GM12878 (cell line): ENCODE measurements at regions not wholly inside any gene's neighbourhood (a gene's known extent, or its start where the extent isn't known, plus 50 kb on each side); places are given as distances from the start of the nearest gene placed in this dataset.

ENCODE experiments used
- ASH2L ChIP-seq: fragments of 300-600, 200-600 bp; sonication (generic); IDR thresholded peaks from 2 replicates; pipeline ENCODE4 v1.6.1; 2017; ENCODE audit warnings: low read depth, mild to moderate bottlenecking, borderline replicate concordance
- BMI1 ChIP-seq: fragments of 450-650 bp; IDR thresholded peaks from 2 replicates; pipeline ENCODE4 v1.6.1; 2016; ENCODE audit warnings: mild to moderate bottlenecking, moderate library complexity, borderline replicate concordance
- HDAC2 ChIP-seq: fragments of 200-600 bp; sonication (generic); IDR thresholded peaks from 2 replicates; pipeline ENCODE4 v1.6.1; 2017
- IRF4 ChIP-seq: IDR thresholded peaks from 2 replicates; pipeline ENCODE4 v1.6.1; 2011; ENCODE audit warnings: low read depth, low read length
- MYB ChIP-seq: fragments of 150-350 bp; IDR thresholded peaks from 2 replicates; pipeline ENCODE4 v1.6.1; 2014; ENCODE audit warnings: mild to moderate bottlenecking, low read depth, low read length, borderline replicate concordance
- NFYA ChIP-seq: IDR thresholded peaks from 2 replicates; pipeline ENCODE4 v1.6.1; 2011; ENCODE audit warnings: low read depth, mild to moderate bottlenecking, low read length, improper control_type of control experiment, borderline replicate concordance
- NFYB ChIP-seq: IDR thresholded peaks from 2 replicates; pipeline ENCODE4 v1.6.1; 2011; ENCODE audit warnings: low read depth, mild to moderate bottlenecking, low read length, improper control_type of control experiment, moderate library complexity; ENCODE audit not compliant: insufficient read depth
- PAX5 ChIP-seq: IDR thresholded peaks from 2 replicates; pipeline ENCODE4 v1.6.1; 2011; ENCODE audit warnings: low read depth, low read length, borderline replicate concordance
- POLR2AphosphoS2 ChIP-seq: IDR thresholded peaks from 2 replicates; pipeline ENCODE4 v1.6.1; 2011; ENCODE audit warnings: low read depth, mild to moderate bottlenecking, low read length, improper control_type of control experiment, moderate library complexity
- RAD21 ChIP-seq: IDR thresholded peaks from 2 replicates; pipeline ENCODE4 v1.6.1; 2011; ENCODE audit warnings: mild to moderate bottlenecking, low read depth, low read length, moderate library complexity; ENCODE audit not compliant: insufficient read depth
- RB1 ChIP-seq: fragments of 450-650 bp; formaldehyde crosslinking; IDR thresholded peaks from 2 replicates; pipeline ENCODE4 v1.6.1; 2017; ENCODE audit warnings: mild to moderate bottlenecking, borderline replicate concordance
- RCOR1 ChIP-seq: conservative IDR thresholded peaks from 2 replicates; pipeline ENCODE4 v1.6.1; 2012; ENCODE audit warnings: low read depth, low read length, improper control_type of control experiment
- SMARCA5 ChIP-seq: fragments of 450-650 bp; IDR thresholded peaks from 2 replicates; pipeline ENCODE4 v1.6.1; 2017; ENCODE audit warnings: mild to moderate bottlenecking
- SP1 ChIP-seq: IDR thresholded peaks from one replicate; pipeline ENCODE4 v1.6.1; 2011; ENCODE audit warnings: low read depth, low read length
- SREBF1 ChIP-seq: IDR thresholded peaks from 2 replicates; pipeline ENCODE4 v1.6.1; 2012; ENCODE audit warnings: mild to moderate bottlenecking, low read length
- SREBF2 ChIP-seq: IDR thresholded peaks from 2 replicates; pipeline ENCODE4 v1.6.1; 2012; ENCODE audit warnings: mild to moderate bottlenecking, low read length
- SRF ChIP-seq, 2 experiments: IDR thresholded peaks; 2 replicates each; pipeline ENCODE4 v1.6.1; 2011; ENCODE audit warnings: low read depth in 2 of 2, low read length in 2 of 2, mild to moderate bottlenecking in 1 of 2, moderate library complexity in 1 of 2
- TCF3 ChIP-seq: IDR thresholded peaks from 2 replicates; pipeline ENCODE4 v1.6.1; 2012; ENCODE audit warnings: low read depth, mild to moderate bottlenecking, low read length, borderline replicate concordance; ENCODE audit not compliant: insufficient read depth
- ZNF207 ChIP-seq: fragments of 450-650 bp; IDR thresholded peaks from 2 replicates; pipeline ENCODE4 v1.6.1; 2014; ENCODE audit warnings: antibody characterized with exemption, mild to moderate bottlenecking, borderline replicate concordance
- ZNF274 ChIP-seq: IDR thresholded peaks from one replicate; pipeline ENCODE4 v1.8.0; 2011; ENCODE audit not compliant: insufficient read length, insufficient read depth
- ZNF622 ChIP-seq: fragments of 450-650 bp; IDR thresholded peaks from 2 replicates; pipeline ENCODE4 v1.6.1; 2017; ENCODE audit warnings: mild to moderate bottlenecking, inconsistent platforms
- ZZZ3 ChIP-seq: IDR thresholded peaks from 2 replicates; pipeline ENCODE4 v1.6.1; 2011; ENCODE audit warnings: low read depth; ENCODE audit not compliant: control insufficient read depth, insufficient read length
- TF ChIP-seq, protein P1 (sequence below): fragments of 450-650 bp; IDR thresholded peaks from 2 replicates; pipeline ENCODE4 v1.6.1; 2017; ENCODE audit warnings: antibody characterized with exemption, mild to moderate bottlenecking, moderate library complexity
- TF ChIP-seq, protein P2 (sequence below): fragments of 450-650 bp; IDR thresholded peaks from 2 replicates; pipeline ENCODE4 v1.6.1; 2017; ENCODE audit warnings: mild to moderate bottlenecking, moderate library complexity

DNA sequence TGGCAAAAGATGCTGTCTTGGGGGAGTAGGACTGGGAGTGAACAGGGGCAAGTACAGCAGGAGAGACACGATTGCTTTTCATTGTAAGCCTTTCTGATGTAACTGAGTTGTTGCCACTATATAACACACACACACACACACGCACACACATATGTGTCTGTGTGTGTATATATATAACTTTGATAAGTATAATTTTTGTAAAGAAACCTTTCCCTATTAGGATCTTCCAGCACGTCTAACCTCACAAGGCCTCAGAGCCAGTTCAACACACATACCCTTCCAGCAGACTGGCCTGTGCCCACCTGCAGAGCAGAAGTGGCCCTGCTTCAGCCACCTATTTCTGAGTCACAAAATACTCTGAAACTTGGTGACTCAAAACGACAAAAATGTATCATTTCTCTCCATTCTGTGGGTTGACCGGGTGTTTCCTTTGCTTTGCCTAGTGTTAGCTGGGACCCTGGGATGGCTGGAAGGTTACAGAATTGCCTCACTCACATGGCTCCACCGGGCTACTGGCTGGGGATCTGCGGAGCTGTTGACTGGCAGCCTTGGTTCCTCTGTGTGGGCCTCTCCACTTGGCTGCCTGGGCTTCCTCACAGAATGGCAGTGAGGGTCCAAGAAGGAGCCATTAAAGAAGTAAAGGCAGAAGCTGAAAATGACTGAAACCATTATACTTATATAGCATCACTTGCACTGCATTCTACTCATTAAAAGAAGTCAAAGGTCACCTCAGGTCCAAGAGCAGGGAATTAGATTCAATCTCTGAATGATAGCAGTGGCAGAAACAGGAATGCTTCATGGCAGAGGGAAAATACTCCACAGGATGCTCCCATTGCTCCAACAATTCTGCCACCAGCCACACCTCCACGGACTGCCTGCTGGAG lies 126.4 kb downstream of the BANF2 start (continued):
- TF ChIP-seq SRF (IDR thresholded peaks at IDR 0.05; ENCODE audit: low read depth in 2 of 2, low read length in 2 of 2) (peak in 1 of 2 experiments; percentile 94; a peak in 2 of 4 replicates), SREBF2 (no peak), BMI1 (no peak), PAX5 (peak; percentile 92), RB1 (no peak), SREBF1 (no peak), SMARCA5 (no peak), ZNF622 (no peak), NFYA (no peak), ZZZ3 (no peak), RAD21 (peak; percentile 16; the same call in 1 of the 2 replicates), RCOR1 (no peak; the same call in 1 of the 2 replicates), ZNF207 (no peak), ASH2L (no peak), SP1 (peak; percentile 75), TCF3 (peak; percentile 98), HDAC2 (no peak), IRF4 (peak; percentile 100), POLR2AphosphoS2 (no peak), MYB (no peak), NFYB (no peak), ZNF274 (no peak)
- TF ChIP-seq, protein P1, sequence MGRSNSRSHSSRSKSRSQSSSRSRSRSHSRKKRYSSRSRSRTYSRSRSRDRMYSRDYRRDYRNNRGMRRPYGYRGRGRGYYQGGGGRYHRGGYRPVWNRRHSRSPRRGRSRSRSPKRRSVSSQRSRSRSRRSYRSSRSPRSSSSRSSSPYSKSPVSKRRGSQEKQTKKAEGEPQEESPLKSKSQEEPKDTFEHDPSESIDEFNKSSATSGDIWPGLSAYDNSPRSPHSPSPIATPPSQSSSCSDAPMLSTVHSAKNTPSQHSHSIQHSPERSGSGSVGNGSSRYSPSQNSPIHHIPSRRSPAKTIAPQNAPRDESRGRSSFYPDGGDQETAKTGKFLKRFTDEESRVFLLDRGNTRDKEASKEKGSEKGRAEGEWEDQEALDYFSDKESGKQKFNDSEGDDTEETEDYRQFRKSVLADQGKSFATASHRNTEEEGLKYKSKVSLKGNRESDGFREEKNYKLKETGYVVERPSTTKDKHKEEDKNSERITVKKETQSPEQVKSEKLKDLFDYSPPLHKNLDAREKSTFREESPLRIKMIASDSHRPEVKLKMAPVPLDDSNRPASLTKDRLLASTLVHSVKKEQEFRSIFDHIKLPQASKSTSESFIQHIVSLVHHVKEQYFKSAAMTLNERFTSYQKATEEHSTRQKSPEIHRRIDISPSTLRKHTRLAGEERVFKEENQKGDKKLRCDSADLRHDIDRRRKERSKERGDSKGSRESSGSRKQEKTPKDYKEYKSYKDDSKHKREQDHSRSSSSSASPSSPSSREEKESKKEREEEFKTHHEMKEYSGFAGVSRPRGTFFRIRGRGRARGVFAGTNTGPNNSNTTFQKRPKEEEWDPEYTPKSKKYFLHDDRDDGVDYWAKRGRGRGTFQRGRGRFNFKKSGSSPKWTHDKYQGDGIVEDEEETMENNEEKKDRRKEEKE, result no peak
- TF ChIP-seq, protein P2, sequence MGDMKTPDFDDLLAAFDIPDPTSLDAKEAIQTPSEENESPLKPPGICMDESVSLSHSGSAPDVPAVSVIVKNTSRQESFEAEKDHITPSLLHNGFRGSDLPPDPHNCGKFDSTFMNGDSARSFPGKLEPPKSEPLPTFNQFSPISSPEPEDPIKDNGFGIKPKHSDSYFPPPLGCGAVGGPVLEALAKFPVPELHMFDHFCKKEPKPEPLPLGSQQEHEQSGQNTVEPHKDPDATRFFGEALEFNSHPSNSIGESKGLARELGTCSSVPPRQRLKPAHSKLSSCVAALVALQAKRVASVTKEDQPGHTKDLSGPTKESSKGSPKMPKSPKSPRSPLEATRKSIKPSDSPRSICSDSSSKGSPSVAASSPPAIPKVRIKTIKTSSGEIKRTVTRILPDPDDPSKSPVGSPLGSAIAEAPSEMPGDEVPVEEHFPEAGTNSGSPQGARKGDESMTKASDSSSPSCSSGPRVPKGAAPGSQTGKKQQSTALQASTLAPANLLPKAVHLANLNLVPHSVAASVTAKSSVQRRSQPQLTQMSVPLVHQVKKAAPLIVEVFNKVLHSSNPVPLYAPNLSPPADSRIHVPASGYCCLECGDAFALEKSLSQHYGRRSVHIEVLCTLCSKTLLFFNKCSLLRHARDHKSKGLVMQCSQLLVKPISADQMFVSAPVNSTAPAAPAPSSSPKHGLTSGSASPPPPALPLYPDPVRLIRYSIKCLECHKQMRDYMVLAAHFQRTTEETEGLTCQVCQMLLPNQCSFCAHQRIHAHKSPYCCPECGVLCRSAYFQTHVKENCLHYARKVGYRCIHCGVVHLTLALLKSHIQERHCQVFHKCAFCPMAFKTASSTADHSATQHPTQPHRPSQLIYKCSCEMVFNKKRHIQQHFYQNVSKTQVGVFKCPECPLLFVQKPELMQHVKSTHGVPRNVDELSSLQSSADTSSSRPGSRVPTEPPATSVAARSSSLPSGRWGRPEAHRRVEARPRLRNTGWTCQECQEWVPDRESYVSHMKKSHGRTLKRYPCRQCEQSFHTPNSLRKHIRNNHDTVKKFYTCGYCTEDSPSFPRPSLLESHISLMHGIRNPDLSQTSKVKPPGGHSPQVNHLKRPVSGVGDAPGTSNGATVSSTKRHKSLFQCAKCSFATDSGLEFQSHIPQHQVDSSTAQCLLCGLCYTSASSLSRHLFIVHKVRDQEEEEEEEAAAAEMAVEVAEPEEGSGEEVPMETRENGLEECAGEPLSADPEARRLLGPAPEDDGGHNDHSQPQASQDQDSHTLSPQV, result no peak
